AG10803 (cell line): ENCODE measurements at regions not wholly inside any gene's neighbourhood (a gene's known extent, or its start where the extent isn't known, plus 50 kb on each side); places are given as distances from the start of the nearest gene placed in this dataset.
"Not testable (repeated sequence)": the region's sequence is repeated elsewhere in the genome, so short reads cannot be mapped to it uniquely, and the experiment has no call there.

Source experiments
- DNase-seq: peaks from one replicate; pipeline ENCODE4 v3.0.0; 2010; ENCODE audit warnings: low read depth
- H3K4me3 ChIP-seq: 2 replicates; pipeline ENCODE4 v1.5.1; 2011; ENCODE audit warnings: mild to moderate bottlenecking, low read length, control low read depth
- TF ChIP-seq, protein P1 (sequence below): conservative IDR thresholded peaks from 2 replicates; pipeline ENCODE4 v1.5.1; 2011; ENCODE audit warnings: mild to moderate bottlenecking, low read length, control low read depth, inconsistent platforms

DNA sequence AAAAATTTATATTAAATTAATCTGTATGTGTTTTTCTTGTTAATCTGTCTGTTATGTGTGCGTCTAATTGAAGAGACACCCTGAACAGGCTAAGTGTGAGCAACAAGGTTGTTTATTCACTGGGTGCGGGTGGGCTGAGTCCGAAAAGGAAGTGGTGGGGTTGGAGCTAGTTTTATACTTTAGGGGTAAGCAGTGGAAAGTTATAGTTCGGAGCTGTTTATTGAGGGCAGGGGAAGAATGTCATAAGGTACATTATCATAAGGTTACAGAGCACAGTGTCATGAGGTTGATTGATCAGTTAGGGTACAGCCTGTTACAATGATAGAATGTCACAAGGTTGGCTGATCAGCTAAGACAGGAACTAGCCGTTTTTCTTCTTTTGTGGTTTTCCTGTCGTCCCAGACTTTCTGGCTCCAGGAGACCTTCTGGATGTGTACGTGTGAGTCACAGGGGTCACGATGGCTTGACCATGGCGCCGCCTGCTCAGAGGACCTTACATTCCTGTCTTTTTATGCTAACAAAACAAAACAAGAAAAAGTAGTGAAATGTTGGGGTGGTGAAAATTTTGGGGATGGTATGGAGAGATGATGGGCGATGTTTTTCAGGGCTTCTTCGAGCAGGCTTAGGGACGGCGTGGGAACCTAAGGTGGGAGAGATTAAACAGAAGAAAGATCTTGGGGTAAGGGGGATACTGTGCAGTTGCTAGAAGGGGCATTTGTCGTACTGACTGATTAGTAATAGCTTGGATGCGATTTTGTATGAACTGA, 754.0 kb upstream of the ADGRB3 start:
- TF ChIP-seq, protein P1, sequence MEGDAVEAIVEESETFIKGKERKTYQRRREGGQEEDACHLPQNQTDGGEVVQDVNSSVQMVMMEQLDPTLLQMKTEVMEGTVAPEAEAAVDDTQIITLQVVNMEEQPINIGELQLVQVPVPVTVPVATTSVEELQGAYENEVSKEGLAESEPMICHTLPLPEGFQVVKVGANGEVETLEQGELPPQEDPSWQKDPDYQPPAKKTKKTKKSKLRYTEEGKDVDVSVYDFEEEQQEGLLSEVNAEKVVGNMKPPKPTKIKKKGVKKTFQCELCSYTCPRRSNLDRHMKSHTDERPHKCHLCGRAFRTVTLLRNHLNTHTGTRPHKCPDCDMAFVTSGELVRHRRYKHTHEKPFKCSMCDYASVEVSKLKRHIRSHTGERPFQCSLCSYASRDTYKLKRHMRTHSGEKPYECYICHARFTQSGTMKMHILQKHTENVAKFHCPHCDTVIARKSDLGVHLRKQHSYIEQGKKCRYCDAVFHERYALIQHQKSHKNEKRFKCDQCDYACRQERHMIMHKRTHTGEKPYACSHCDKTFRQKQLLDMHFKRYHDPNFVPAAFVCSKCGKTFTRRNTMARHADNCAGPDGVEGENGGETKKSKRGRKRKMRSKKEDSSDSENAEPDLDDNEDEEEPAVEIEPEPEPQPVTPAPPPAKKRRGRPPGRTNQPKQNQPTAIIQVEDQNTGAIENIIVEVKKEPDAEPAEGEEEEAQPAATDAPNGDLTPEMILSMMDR: no peak
- no peak overlapping the region for H3K4me3 ChIP-seq
- no peak for DNase-seq

DNA sequence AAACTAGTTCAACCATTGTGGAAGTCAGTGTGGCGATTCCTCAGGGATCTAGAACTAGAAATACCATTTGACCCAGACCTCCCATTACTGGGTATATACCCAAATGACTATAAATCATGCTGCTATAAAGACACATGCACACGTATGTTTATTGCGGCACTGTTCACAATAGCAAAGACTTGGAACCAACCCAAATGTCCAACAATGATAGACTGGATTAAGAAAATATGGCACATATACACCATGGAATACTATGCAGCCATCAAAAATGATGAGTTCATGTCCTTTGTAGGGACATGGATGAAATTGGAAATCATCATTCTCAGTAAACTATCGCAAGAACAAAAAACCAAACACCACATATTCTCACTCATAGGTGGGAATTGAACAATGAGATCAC, 754.7 kb upstream of the ADGRB3 start:
- DNase-seq, H3K4me3 ChIP-seq: not testable (repeated sequence)

DNA sequence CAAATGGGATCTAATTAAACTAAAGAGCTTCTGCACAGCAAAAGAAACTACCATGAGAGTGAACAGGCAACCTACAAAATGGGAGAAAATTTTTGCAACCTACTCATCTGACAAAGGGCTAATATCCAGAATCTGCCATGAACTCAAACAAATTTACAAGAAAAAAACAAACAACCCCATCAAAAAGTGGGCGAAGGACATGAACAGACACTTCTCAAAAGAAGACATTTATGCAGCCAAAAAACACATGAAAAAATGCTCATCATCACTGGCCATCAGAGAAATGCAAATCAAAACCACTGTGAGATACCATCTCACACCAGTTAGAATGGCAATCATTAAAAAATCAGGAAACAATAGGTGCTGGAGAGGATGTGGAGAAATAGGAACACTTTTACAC, 755.2 kb upstream of the ADGRB3 start:
- DNase-seq, H3K4me3 ChIP-seq: not testable (repeated sequence)

DNA sequence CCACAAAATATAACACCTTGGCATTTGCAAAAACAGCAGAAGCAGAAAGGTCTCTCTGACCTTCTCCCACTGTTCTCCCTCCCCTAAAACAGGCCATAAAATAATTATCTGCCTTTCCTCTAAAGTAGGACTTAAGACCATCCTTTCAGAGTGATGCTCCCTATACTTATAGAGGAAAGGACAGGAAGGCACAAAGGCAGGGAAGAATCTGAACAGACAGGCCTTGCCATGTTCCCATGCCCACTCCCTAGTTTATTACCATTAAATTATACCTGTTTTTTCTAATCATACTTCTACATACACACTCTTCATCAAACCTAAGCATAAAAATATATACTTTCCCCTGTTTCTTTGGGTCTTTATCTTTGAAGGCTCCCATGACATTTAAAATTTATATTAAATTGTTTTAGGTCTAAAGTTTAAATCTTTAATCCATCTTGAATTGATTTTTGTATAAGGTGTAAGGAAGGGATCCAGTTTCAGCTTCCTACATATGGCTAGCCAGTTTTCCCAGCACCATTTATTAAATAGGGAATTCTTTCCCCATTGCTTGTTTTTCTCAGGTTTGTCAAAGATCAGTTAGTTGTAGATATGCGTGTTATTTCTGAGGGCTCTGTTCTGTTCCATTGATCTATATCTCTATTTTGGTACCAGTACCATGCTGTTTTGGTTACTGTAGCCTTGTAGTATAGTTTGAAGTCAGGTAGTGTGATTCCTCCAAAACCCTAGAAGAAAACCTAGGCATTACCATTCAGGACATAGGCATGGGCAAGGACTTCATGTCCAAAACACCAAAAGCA, 755.8 kb upstream of the ADGRB3 start:
- not testable (repeated sequence) for H3K4me3 ChIP-seq, DNase-seq

DNA sequence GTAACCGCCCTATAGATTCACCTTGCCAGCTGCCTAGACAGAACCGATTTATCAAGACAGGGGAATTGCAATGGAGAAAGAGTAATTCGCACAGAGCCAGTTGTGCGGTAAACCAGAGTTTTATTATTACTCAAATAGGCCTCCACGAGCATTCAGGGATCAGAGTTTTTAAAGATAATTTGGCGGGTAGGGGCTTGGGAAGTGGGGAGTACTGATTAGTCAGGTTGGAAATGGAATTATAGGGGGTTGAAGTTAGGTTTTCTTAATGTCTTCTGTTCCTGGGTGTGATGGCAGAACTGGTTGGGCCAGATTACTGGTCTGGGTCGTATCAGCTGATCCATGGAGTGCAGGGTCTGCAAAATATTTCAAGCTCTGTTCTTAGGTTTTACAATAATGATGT, 756.9 kb upstream of the ADGRB3 start:
- DNase-seq, H3K4me3 ChIP-seq: not testable (repeated sequence)

DNA sequence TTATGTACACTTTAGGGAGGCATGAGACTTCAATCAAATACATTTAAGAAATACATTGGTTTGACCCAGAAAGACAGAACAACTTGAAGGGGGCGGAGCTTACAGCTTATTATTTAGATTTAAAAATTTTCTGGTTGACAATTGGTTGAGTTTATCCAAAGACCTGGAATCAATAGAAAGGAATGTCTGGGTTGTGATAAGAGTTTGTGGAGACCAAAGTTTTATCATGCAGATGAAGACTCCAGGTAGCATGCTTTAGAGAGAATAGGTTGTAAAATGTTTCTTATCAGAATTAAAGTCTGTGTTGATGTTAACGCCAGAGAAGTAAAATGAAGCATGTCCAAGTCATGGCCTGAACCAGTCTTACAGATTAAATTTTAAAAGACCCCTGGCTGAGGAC, 757.8 kb upstream of the ADGRB3 start:
- DNase-seq: no peak
- no peak overlapping the region for H3K4me3 ChIP-seq
- TF ChIP-seq, protein P1: no peak

DNA sequence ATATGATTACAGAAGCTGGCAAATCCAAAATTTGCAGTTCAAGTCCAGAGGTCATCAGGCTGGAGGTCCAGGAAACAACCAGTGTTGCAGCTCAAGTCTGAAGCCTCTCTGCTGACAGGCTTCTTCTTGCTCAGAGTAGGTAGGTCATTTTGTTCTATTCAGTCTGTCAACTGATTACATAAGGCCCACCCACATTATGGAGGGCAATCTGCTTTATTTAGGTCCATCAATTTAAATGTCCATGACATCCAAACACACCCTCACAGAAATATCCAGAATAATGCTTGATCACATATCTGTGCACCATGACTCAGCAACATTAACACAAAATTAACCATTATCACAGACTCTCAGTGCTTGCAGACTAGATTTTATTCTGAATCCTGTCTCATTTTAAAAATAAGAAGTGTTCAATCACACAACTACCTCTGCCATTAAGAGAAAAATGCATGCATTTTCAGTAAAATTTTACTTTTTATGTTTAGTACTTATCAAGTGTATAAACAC, 759.2 kb upstream of the ADGRB3 start:
- DNase-seq: no peak
- TF ChIP-seq, protein P1: no peak
- no peak overlapping the region for H3K4me3 ChIP-seq

DNA sequence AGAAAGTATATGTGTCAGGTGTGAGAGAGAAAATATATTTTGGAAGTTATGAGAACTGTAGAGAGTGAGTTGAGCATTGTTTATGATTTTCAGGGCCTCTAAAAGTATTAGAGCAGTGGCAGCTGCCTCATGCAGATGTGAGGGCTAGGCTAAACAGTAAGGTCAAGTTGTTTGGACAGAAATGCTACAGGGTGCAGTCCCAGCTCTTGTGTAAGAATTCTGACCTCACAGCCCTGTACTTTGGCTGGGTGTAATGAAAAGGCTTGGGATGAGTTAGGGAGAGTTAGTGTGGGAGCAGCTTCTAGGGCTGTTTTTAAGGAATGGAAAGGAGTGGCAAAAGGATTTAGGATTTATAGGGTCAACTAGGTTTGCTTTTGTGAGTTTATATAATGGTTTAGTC, 764.8 kb upstream of the ADGRB3 start:
- TF ChIP-seq, protein P1: no peak
- DNase-seq: no peak
- no peak overlapping the region for H3K4me3 ChIP-seq

DNA sequence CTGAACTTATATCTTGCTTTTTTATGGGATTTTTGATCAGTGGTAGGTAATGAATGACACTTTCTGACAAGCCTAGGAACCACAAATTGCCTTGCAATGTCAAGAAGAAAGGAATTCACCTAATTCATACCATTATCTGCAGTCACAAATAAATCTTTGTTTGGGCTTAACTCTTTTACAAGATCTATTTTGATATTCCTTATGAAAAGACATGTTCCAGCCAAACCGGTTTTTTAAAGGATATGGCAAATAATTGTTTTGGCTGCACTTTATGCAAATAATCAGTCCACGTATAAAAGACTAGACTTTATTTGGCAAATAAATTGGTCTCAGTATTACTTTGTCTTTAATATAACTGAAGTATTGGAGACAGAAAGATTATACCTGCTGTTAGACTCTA, 771.7 kb upstream of the ADGRB3 start:
- TF ChIP-seq, protein P1: no peak
- no peak for DNase-seq

More for the DNA sequence above, 771.7 kb upstream of the ADGRB3 start:
- H3K4me3 ChIP-seq: no peak overlapping the region
